Stimulated activated naive CD4-positive, alpha-beta T cell treated with Interleukin-2 at 50 U/mL for 16 hours (primary cell): ENCODE measurements at regions not wholly inside any gene's neighbourhood (a gene's known extent, or its start where the extent isn't known, plus 50 kb on each side); places are given as distances from the start of the nearest gene placed in this dataset.
"Not testable (repeated sequence)": the region's sequence is repeated elsewhere in the genome, so short reads cannot be mapped to it uniquely, and the experiment has no call there.

Experiments
- DNase-seq: peaks from one replicate; lab custom pipeline; 2025; lab: John Stamatoyannopoulos, UW

DNA sequence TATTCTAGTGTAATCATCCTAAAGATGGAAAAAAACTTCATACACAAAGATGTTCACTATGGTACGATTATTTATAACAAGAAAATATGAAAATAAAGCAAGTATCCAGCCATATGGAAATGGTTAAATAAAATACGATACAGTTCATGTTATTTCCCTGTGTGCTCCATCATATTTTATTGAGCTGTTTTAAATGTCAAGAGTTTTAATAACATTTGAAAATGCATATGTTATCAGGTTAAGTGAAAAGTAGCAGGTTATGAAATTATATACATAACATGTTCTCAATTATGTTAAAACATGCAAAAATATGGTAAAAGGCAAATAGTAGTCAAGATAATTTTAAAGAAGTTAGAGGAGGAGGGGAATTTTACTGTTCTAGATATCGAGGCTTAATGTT is 192.0 kb downstream of the HNRNPD start:
- DNase-seq = no peak

DNA sequence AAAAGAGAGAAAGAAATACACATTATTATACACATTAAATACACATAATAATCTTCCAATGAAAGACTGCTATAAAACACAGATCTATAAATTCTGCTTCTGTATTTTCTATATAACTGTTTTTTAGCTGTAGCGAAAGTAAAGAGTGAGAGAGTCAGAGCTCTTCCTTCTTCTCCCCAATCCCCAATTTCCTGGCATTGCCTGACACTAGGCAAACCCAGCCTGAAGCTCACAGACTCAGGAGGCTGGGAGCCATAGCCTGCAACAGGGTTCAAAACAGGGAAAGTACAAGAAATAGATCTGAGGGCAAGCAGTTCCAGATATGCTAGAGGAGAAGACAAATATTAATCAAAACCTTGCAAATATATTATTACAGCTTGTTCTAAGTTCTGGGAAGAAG is 201.6 kb downstream of the HNRNPD start:
- DNase-seq = no peak

DNA sequence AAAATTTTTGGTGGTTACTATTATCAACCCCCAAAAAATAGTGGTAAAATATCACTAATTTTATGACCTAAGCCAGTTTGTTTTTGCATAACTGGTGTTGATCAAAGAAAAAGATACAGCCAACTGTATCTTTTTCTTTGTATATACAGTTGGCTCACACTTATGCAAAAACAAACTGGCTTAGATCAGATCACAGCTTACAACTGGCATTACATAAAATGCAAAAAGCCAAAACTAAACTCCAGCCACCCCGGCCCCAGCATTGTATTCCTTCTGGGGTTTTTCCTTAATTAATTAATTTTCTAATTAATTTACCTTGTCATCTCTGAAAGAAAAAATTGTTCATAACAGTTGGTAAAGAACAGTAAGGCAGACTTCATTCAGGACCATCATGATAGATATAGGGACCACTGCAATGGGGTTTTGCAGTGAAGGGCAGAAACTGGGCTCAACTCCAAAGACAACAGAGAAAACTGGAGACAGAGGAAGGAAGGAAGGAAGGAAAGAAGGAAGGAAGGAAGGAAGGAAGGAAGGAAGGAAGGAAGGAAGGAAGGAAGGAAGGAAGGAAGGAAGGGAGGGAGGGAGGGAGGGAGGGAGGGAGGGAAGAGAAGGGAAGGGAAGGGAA is 202.1 kb downstream of the HNRNPD start:
- DNase-seq = no peak

DNA sequence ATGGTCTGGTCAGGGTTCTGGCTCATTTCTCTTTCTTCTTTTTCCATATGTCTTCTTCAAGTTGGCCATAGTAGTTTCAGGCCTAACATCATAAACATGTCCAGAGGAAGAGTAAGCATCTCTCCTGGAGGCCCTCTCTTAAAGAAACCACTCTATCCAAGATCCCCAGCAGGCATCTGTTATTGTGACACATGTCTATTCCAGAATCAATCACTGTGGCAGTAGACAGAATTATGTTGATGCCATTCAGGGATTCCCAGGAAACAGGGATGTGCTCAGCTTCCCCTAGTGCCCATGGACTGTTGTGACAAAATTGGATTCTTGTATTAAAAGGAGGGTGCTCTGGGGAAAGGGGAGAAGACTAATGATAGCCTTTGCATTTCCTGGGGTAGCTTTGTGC is 224.0 kb downstream of the HNRNPD start:
- no peak for DNase-seq

DNA sequence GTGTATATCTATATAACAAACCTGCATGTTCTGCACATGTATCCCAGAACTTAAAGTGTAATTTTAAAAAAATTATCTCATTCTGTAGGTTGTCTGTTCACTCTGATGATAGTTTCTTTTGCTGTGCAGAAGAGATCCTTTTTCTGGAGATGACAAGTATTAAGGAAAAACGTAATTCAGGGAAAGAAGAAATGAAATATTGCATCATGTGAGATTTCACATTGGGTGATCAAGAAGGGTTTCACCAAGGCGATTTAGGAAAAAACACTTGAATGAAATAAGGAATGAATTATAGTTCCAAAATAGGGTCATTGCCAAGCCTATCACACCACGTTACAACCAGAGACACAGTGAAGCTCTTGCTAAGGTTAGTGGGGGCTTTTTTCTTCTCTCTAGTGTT is 227.9 kb downstream of the HNRNPD start:
- DNase-seq = no peak

DNA sequence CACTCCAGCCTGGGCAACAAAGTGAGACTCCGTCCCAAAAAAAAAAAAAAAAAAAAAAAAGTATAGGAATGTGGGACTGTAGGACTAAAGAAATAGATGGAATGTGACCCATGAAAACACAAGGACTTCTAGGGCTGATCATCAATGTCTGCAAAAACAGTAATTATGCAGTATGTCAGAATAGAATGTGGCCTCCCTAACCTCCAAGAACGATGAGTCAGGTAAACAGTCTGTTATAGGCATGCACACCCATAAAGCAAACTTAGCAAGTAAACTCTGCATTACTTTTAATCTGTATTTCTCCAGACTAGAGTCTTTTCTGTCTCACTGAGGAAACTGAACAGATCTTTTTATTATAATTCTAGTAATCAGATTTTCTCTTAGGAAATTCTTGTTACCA is 233.4 kb downstream of the HNRNPD start:
- no peak for DNase-seq

DNA sequence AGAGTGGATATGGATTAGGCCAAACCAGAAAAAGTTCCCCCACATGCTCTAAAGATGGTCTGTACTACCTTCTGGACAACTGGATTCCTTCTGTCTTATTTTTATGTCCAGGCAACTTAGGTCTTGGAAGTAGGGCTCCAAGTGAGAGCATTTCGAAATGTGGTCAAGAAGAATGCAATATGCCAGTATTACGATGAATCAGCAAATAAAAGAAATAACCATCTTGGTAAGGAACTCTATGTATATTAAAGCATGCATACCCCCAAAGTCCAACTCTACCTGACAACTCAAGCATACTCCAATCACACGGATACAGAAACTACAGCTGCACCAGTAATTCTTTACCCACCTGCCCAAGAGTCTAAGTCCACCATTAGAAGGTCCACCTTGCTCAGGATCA is 234.5 kb downstream of the HNRNPD start:
- no peak for DNase-seq

DNA sequence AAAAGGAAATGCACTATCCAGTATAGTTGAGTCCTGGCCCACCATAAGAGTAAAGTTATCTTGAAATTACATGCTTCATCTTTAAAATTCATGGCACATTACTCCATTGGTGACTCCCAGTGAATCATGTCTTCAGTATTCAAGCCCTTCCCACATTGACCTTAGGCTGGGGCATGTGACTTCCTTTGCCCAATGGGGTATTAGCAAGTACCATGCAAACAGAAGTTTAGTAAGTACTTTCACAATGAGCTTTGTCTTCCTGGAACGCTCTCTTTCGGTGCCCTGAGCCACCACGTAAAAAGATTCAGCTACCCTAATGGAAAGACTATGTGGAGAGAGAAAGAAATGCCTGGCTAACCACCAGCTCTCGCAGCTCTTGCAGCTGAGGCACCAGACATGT is 235.4 kb downstream of the HNRNPD start:
- DNase-seq = no peak

DNA sequence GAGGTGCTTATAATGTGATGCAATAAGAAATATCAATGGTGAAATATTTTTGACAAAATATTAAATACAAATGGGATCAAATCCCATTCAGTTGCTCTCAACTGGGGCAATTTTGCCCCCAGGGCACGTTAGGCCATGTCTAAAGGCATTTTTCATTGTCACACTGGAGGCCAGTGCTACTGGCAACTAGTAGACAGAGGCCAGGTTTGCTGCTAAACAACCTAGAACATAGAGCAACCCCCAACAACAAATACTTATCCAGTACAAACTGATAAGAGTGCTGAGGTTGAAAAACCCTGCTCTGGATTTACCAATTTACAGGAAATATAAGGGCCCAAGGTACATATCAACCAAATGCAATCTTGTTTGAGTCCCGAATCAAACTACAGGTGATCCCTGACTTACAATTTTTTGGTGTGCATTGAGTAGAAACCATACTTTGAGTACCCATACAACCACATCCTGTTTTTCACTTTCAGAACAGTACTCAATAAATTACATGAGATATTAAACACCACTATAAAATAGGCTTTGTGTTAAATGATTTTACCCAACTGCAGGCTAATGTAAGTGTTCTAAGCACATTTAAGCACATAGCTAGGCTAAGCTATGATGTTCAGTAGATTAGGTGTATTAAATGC is 237.5 kb downstream of the HNRNPD start:
- no peak for DNase-seq

DNA sequence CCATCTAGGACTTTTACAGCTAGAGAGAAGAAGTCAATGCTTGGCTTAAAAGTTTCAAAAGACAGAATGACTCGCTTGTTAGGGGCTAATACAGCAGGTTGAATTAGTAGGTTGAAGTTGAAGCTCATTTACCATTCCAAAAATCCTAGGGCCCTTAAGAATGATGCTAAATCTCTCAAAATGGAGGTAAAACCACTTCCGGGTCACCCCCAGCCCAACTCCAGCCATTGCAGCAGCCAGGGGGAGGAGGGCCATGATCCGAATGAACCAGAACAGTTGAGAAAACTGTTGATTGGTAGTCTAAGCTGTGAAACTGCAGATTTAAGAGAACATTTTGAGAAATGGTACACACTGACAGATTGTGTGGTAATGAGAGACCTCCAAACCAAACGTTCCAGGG is 245.4 kb downstream of the HNRNPD start:
- no peak for DNase-seq

DNA sequence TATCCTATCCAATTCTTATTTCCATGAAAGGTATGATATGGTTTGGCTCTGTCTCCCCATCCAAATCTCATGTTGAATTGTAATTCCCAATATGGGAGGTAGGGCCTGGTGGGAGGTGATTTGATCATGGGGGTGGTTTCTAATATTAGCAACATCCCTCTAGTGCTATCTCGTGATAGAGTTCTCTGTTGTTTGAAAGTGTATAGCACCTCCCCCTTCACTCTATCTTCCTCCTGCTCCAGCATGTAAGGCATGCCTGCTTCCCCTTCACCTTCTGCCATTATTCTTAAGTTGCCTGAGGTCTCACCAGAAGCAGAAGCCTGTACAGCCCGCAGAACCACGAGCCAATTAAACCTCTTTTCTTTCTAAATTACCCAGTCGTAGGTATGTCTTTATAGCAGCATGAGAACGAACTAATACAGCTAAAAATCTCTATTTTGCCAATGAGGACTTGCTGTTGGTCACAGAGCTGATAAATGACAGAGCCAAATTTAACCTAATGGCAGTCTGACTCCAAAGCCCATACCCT is 247.2 kb downstream of the HNRNPD start:
- no peak for DNase-seq

DNA sequence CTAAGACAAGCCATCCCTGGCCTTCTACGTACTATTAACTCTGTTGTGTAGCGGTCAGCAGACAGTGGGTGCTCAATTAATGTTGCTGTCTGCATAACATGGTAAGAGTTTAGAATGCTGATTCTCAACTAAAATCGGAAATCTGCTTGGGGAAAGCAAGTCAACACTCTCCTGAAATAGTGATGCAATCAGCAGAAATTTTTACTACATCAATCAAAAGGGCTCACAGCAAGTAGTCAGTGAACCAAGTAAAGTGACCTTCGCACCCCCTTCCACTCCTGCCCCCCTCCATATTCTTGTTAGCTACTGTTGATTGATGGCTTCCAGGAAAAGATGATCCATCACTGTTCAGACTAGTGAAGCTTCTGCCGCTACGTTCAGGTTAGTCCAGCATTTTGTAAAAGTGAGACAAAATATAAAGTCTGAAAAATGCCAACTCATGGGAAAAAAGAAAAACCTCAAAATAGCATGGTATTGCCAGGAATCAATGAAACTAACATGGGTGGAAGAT is 247.9 kb downstream of the HNRNPD start:
- no peak for DNase-seq

DNA sequence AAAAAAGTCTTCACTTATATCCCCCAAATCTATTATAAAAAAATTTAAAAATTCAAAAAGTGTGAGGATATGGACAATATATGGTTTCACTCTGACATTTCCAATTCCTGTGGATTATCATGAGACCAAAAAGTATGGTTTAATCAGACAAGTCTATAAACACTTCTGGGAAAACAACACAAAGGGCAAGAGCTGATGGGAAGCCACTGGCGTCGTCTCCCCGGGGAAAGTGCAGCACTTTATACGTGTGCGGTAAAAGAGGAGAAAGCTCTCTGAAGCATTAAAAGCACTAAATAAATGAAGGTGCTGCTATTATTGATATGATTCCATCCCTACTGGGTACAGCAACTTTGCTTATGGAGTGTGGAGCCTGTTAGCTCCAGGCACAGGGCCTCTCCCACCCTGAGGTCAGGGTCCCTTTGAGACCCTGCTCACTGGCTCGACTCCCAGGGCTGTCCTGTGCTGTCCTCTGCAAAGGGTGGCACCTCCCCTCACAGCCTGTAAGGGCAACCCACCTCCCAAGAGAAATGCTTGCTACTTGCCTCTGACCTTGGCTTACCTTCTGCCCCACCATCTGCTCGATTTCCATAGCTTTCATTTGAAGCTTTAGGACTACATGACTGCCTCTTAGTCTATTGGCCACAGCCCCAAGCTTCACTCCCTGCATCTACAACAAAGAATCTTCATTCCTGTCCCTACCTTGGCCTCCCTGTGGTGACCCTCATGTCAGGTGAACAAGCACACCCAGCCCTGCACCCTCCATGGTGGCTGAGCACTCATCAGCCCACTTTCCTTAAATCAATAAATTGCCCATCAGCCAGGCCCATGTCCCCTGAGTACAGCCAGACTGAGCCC is 248.6 kb downstream of the HNRNPD start:
- DNase-seq = no peak

DNA sequence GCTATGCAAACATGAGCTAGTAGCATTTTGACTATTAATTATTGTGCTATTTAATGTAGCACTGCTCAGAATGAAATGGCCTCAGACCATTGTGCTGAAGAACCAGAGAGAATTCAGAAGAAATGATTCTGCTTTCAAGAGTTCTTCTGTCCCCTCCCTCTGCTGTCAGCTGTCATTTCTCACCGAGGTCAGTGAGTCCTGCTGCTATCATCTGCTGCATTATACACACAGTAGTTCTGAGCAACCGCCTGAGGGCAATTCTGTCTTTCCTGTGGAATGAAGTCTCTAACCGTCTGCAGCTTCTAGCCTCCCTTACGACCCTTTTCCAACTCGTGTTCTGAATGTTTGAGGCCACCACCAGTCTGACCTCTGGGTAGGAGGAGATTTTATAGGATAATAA is 249.4 kb downstream of the HNRNPD start:
- no peak for DNase-seq

DNA sequence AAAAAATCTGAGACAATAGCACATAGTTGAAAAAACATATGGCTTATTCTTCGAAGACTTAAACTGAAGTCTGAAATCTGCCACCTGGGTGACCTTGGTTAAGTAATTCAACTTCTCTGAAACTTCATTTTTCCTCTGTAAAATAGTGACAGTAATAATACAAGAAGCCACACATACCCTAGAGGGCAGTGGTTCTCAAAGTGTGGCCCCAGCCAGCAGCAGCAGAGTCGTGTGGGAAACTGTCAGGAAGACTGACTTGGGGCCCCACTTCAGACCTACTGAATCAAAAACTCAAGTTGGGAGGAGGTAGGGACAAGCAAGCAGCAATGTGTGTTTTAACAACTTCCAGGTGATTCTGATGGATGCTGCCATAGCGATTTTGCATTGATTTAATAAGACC is 249.9 kb downstream of the HNRNPD start:
- no peak for DNase-seq

DNA sequence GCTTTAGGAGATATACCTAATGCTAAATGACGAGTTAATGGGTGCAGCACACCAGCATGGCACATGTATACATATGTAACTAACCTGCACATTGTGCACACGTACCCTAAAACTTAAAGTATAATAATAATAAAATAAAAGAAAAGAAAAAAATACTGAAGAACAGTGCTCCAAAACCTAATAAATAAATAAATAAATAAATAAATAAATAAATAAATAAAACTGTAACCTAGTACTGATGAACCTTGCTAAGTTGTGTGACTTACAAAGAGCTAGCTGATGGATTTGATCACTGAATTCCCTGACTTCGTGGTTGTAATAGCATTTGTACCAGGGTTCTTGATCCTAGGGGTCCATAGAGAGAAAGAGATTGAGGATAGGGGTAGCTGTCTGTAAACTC is 258.6 kb downstream of the HNRNPD start:
- not testable (repeated sequence) for DNase-seq

DNA sequence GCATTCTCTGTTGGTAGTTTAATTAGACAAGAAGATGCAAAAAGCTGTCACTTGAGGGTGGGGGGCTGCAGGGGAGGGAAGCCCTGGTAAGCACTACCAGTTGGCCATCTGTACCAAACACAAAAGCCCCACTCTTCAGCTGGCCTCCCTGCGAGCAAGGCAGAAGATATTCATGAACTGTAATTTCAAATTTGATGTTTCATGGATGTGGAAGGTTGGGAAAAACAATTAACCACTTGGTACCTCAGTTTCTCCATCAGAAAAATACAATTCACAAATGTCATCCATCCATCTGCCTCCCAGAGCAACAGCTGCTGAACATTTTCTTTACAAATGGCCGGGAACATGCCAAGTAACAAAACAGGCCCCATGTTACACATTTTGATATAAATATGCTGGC is 265.3 kb downstream of the HNRNPD start:
- DNase-seq = no peak

DNA sequence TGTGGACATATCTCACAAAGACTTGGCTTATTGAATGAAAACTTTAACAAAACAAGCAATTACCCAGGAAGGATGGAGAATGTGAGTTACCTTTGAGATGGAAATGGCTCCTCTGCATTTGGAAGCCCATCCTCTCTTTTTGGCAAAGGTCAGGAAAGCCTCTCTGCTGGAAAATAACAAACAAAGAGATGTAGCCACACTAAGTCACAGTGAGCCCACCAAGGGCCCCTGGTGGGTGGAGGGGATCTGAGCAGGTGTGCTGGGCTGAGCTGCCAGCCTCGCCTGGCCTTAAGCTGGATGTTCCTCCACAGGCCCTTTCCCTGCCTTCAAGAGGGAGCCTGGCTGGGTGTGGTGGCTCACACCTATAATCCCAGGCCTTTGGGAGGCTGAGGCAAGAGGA is 269.2 kb downstream of the HNRNPD start:
- DNase-seq = no peak

DNA sequence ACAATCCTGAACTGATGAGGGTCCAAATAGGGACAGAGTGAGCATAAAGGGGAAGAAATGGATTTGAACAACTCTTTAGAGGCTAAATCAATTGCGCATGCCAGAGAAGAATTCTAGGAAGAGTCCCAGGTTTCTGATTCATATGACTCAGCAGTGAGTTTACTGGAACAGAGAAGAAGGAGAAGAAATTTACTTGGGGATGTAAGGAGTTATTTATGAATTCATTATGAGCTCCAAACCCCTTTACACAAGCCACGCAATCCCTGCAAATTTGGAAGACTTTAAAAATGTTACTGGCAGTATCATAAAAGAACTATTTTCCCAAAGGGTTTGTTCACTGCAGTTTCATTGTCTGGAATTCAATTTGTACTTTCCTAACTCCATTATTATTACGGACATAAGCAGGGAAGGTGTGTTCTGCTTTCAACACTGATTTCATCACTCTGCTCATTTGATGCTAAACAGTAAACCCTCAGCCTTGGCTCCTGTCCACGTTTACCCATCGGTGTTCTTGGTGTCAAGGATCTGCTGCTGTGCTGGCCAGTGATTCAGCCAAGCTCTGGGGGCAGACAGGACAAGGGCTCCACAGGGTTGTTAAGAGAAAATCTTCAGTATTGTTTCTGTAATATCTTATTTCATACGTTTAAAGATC is 273.7 kb downstream of the HNRNPD start:
- DNase-seq = no peak

DNA sequence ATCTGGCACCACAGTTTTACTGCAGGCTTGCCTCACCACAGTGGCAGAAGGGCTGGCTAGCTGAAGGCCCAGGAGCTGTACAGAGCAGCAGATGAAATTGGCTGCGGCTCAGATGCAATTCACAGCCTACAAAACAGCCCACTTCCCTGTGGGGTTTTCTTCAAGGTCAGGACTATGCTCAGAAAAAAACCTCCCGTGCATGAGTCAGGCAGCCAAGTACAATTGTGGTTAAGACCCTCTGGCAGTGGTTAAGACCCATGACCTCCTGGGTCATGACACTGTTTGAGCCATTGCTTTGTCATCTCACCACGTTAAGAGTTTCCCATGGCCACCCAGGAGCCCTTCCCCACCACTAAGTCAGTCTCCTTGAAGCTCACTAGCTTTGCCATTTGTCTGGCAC is 276.3 kb downstream of the HNRNPD start:
- no peak for DNase-seq

DNA sequence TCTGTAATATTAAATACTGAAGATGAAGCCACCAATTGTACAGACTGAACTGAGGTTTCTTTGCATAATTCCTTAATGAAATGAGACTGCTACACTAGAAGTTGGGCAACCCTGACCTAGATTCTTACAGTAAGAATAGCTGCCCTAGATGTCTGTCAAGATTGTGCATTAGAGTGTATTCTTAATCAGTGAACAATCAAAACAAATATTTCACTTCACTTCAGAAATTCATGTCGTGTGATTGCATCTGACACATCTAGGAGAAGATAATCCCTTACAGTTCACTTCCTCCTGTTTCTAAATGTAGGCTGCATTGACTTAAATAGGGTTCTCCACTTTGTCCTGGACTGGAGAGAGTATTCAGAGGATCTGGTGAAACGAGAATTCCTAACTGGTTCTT is 283.1 kb downstream of the HNRNPD start:
- no peak for DNase-seq

DNA sequence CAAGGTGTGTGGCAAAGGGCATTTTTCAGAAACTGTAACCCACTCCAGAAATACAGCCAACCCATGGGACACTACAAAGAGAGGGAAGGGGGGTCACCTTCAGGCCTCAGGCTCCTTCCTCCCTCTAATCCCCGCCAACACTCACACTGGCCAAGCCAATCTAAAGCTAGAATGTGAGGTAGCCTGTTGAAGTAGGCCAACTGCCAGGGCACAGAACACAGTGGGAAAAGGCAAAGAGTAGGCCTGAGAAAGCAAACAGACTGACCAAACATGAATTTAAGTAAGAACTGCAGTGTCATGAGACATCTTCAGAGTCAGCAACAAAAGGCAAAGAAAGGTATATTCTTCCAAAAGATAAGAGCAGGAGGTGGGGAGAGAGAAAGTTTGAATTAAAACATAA is 289.0 kb downstream of the HNRNPD start:
- DNase-seq = no peak
